ENCODE measurements at regions not wholly inside any gene's neighbourhood (a gene's known extent, or its start where the extent isn't known, plus 50 kb on each side); places are given as distances from the start of the nearest gene placed in this dataset.

- DNase-seq = no peak
These were observed 94.8 kb upstream of the PCDH18 start for GRCh38 chr4:137626942-137627738.

- DNase-seq = no peak
These were observed 90.7 kb upstream of the PCDH18 start for GRCh38 chr4:137623013-137623412.

GRCh38 chr4:137621056-137621455 is 88.8 kb upstream of the PCDH18 start:
- DNase-seq = no peak

- DNase-seq = no peak
These were observed 82.2 kb upstream of the PCDH18 start for GRCh38 chr4:137614491-137614890.

- DNase-seq = no peak
These were observed 79.9 kb upstream of the PCDH18 start for GRCh38 chr4:137611998-137612700.

GRCh38 chr4:137610960-137611359 is 78.7 kb upstream of the PCDH18 start:
- no peak for DNase-seq

GRCh38 chr4:137609718-137610430 is 77.6 kb upstream of the PCDH18 start:
- no peak for DNase-seq

GRCh38 chr4:137608085-137608484 is 75.8 kb upstream of the PCDH18 start:
- DNase-seq = no peak

- DNase-seq = no peak
These were observed 70.1 kb upstream of the PCDH18 start for GRCh38 chr4:137602436-137602835.

GRCh38 chr4:137601934-137602333 is 69.6 kb upstream of the PCDH18 start:
- no peak for DNase-seq

- no peak for DNase-seq
These were observed 67.4 kb upstream of the PCDH18 start for GRCh38 chr4:137599734-137600133.

GRCh38 chr4:137597752-137598430 is 65.6 kb upstream of the PCDH18 start:
- no peak for DNase-seq

GRCh38 chr4:137587796-137588195 is 55.5 kb upstream of the PCDH18 start:
- no peak for DNase-seq

- no peak for DNase-seq
These were observed 51.4 kb upstream of the PCDH18 start for GRCh38 chr4:137583671-137584070.
